ENCODE measurements at regions not wholly inside any gene's neighbourhood (a gene's known extent, or its start where the extent isn't known, plus 50 kb on each side); places are given as distances from the start of the nearest gene placed in this dataset.
A peak's percentile ranks its signal among the peaks of the same experiment; 100 is the strongest.
"Not testable (repeated sequence)": the region's sequence is repeated elsewhere in the genome, so short reads cannot be mapped to it uniquely, and the experiment has no call there.

GRCh38 chr2:142756430-142756829, 121.0 kb upstream of the KYNU start:
- DNase-seq: no peak

- no peak for DNase-seq
Observed at GRCh38 chr2:142755191-142755590, 122.3 kb upstream of the KYNU start.

- DNase-seq: no peak
Observed at GRCh38 chr2:142754182-142754581, 123.3 kb upstream of the KYNU start.

GRCh38 chr2:142750858-142751257, 126.6 kb upstream of the KYNU start:
- DNase-seq: no peak

GRCh38 chr2:142748559-142749099, 128.8 kb upstream of the KYNU start:
- no peak for DNase-seq

GRCh38 chr2:142745691-142746090, 131.8 kb upstream of the KYNU start:
- no peak for DNase-seq

GRCh38 chr2:142742371-142743214, 134.9 kb upstream of the KYNU start:
- peak; percentile 1 for DNase-seq

- DNase-seq: no peak
Observed at GRCh38 chr2:142741764-142742269, 135.6 kb upstream of the KYNU start.

GRCh38 chr2:142734770-142735169, 142.7 kb upstream of the KYNU start:
- DNase-seq: no peak

GRCh38 chr2:142734231-142734630, 143.2 kb upstream of the KYNU start:
- DNase-seq: no peak

GRCh38 chr2:142729814-142730213, 147.7 kb upstream of the KYNU start:
- DNase-seq: not testable (repeated sequence)

GRCh38 chr2:142727821-142728478, 149.5 kb upstream of the KYNU start:
- DNase-seq: not testable (repeated sequence)

- no peak for DNase-seq
Observed at GRCh38 chr2:142725386-142725785, 152.1 kb upstream of the KYNU start.

- DNase-seq: no peak
Observed at GRCh38 chr2:142724713-142725349, 152.6 kb upstream of the KYNU start.

- DNase-seq: no peak
Observed at GRCh38 chr2:142724186-142724585, 153.3 kb upstream of the KYNU start.

- DNase-seq: no peak
Observed at GRCh38 chr2:142723236-142723635, 154.2 kb upstream of the KYNU start.

GRCh38 chr2:142722569-142722968, 154.9 kb upstream of the KYNU start:
- no peak for DNase-seq

- no peak for DNase-seq
Observed at GRCh38 chr2:142722086-142722485, 155.4 kb upstream of the KYNU start.

GRCh38 chr2:142721015-142721414, 156.4 kb upstream of the KYNU start:
- no peak for DNase-seq

- DNase-seq: no peak
Observed at GRCh38 chr2:142718576-142719155, 158.8 kb upstream of the KYNU start.

- DNase-seq: no peak
Observed at GRCh38 chr2:142716463-142717242, 160.8 kb upstream of the KYNU start.

GRCh38 chr2:142714600-142714999, 162.9 kb upstream of the KYNU start:
- DNase-seq: no peak
